ENCODE measurements at regions not wholly inside any gene's neighbourhood (a gene's known extent, or its start where the extent isn't known, plus 50 kb on each side); places are given as distances from the start of the nearest gene placed in this dataset.

DNA sequence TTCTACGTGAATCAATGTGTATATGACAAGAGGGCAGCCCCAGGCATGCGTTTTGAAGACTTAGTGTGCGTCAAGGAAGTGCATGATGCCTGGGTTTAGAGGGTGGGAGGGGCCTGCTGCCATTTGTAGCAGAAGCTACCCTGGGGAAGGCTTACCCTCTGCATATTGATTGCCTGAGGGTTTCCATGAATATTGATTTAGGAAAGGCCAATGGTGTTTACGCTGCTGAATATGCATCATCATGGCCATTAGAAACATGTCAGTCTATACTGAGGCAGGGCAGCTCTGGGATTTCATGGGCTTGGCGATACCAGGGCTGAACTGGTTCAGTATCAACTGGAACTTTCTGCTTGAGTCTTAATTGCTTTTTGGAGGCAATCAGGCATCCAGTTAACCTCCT lies 259.3 kb downstream of the DCDC2C start:
- DNase-seq = no peak

DNA sequence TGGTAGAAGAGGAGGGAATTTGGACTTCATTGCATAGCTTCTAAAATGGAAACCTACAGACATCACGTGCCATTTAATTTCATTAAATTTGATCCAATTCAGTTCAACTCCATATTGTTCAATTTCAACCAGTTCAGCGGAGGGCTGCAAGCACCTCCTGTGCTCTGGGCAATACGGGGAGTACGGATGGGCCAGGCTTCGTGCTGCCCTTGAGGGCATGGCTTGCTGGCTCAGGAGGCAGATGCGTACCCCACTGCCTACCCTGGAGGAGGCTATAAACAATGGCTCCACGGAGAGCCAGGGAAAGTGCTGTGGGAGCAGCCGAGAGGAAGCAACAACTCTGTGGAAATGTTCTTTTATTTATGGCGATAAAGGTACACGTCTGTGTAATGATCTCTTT lies 261.8 kb downstream of the DCDC2C start:
- no peak for DNase-seq

DNA sequence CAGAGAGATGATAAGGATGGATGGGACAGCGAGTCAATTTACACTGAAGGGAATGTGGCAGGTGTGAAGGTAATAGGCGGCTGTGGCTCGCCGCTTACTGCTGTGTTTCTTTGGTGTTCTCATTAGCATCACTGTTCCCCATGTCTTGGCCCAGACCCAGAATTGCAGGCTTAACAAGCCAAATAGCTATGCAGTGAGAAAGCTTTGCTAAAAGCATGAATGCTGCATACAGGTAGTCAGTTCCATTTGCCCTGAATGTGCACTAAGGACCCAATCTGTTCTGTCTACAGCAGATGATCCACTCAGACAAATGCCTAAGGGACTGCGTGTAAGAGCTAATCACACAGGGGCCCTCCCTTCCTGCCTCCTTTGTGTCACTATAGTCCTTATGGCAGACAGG lies 262.6 kb downstream of the DCDC2C start:
- no peak for DNase-seq

DNA sequence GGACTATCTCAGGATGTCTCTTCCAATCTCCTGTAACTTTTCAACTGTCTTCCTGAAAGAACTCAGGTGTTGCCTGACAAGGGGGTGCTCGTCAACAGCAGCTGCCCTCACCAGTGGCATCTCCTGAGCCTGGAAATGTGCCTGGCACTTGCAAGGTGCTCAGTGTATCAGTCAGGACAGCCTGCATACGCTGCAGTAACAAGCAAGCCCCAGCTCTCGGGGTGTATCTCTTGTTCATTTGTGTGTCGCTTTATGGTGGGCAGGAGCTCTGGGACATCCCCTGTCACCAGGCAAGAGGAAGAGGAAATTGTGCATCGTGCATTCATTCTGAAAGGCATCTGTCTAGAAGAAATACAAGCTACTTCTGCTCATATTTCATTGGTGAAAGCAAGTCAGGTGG lies 263.1 kb downstream of the DCDC2C start:
- DNase-seq = no peak

DNA sequence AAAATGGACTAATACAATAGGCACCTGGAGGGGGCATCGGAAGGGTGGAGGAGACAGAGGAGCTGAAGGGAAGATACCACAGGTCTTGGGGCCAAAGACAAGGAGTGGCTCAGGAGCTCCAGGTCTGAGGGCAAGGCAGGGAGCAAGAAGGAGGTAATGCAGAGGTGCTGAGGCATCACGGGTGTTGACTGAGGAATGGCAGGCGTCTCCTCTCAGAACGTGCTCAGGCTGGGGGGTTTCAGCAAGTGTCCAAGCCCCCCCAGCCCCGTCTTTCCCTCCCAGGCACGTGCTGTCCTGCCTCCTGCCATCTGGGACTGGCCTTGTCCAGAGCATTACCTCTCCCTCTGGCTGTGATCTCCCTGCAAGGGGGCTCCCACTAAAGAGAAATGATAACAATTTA lies 265.4 kb downstream of the DCDC2C start:
- no peak for DNase-seq

DNA sequence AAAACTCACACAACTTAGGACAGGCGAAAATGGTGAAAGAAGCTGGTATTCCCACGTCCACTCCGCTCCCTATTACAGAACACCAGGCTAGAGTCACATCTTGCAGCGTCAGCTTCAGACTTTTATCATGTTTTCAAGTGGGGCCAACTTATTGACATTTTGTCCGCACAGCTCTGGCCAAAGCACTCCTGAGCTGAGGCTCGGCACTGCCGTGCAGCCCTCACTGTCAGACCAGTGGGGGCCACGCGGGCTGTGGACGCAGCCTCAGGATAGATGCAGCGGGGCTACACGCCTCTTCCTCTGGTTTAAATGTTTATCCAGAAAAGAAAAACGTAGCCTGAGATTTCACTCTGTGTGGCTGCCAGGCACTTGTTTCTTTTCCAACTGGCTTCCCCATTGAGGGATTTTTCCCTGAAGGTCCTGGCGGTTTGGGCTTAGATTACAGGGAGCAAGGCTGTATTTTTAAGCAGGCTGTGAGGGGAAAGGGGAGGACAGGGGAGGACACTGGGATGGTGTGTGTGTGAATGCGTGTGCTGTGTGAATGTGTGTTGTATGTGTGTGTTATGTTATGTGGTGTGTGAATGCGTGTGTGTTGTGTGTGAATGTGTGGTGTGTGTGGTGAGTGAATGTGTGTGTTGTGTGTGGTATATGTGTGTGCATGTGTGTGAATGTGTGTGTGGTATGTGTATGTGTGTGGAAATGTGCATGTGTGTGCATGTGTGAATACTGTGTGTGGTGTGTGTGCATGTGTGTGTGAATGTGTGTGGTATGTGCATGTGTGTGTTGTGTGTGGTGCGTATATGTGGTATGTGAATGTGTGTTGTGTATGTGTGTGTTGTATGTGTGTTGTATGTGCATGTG lies 267.6 kb downstream of the DCDC2C start:
- no peak for DNase-seq

DNA sequence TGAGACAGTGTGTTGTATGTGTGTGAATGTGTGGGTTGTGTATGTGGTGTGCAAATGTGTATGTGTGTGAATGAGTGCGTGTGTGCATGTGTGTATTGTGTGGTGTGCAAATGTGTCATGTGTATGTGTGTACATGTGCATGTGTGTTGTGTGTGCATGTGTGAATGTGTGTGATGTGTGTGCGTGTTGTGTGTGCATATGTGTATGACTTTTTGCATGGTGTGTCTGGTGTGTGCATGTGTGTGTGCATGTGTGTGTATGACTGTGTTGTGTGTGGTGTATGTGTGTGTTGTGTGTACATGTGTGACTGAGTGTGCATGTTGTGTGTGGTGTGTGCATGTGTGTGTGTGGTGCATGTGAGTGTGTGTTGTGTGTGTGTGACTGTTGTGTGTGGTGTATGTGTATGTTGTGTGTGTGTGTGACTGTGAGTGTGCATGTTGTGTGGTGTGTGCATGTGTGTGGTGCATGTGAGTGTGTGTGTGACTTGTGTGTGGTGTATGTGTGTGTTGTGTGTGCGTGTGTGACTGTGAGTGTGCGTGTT lies 268.3 kb downstream of the DCDC2C start:
- no peak for DNase-seq

DNA sequence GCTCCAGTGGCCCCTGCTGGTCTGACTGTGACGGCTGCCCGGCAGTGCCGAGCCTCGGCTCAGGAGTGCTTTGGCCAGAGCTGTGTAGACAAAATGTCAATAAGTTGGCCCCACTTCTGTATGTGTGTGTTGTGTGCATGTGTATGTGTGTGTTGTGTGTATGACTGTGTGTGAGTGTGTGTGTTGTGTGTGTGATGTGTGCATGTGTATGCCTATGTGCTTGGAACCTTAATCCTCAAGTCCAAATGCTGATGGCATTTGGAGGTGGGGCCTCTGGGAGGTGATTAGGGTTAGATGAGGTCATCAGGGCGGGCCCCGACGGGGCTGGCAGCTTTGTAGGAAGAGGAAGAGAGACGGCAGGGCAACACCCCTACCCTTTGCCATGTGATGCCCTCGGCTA lies 269.0 kb downstream of the DCDC2C start:
- no peak for DNase-seq

DNA sequence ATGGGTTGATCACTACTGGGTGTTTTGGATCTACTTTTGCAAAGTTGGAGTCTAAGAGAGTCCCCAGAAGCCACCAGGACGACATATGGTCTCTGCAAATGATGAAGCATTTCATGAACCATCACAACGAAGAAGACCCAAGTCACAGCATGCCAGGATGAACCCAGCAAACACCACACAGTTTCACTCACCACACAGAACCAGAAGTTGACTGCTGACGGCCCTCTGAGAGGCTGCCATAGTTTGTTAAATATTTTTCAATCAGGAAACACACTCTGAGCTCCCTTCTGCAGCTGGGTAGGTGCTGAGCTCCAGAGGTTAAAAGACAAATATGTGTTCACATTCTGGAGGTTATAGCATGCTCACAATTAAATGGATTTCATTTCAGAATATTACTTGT lies 271.4 kb downstream of the DCDC2C start:
- DNase-seq = no peak

DNA sequence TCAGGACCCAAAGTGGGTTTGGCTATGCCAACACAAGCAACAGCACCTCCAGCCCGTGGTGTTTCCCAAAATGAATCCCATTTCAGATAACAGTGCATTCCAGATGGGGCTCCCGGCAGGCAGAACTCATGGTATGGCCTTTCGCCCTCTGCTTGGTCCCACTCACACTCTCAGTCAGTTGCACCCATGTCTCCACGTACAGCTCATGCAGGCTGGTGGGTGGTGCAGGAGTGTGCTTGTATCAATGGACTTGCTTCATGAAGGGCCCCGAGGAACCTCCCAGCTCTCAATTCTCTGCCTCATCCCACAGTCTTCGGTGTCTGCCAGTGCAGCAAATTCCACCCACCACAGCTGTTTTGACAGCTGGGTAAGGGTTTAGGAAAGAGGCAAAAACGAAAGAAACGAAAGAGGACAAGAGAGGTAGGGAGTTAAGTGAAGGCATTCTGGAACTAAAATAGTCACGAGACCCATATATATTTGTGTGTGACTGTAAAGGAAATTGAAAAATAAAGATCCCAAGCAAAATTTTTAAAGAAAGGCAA lies 278.1 kb downstream of the DCDC2C start:
- no peak for DNase-seq

DNA sequence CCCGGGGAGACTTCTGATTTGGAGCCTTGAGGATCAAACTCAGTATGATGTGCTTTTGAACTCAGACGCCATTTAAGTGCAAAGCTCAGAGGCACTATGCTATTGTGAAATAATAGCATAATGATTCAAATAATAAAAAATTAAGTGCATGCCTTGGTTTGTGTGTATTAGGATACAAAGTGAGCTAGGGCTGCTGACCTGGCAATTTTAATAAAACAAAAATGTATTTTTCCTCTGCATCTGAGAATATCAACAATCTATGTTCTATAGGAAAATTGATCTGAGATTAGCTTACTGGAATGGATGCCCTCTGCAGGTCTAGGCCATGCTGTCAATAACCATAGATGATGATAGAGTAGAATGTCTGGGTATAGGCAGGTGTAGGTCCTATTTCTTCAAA lies 278.8 kb downstream of the DCDC2C start:
- no peak for DNase-seq

DNA sequence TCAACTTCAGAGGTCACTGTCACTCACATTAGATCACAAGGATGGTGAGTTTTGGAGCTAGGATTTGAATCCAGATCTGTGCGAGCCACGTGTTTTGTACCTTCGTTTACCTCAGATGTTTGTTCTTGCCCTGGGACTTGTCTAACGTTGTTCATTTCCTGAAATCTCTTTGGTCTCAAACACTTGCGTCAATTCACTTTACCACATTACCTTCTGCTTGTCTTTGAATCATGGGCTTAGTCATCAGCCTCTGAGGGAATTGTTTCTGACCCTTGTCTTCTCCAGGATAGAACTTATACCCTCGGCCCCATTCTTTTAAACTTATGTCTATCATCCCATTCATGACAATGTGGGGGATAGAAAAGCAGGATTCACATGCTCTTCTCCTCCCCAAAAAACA lies 282.7 kb downstream of the DCDC2C start:
- DNase-seq = no peak

DNA sequence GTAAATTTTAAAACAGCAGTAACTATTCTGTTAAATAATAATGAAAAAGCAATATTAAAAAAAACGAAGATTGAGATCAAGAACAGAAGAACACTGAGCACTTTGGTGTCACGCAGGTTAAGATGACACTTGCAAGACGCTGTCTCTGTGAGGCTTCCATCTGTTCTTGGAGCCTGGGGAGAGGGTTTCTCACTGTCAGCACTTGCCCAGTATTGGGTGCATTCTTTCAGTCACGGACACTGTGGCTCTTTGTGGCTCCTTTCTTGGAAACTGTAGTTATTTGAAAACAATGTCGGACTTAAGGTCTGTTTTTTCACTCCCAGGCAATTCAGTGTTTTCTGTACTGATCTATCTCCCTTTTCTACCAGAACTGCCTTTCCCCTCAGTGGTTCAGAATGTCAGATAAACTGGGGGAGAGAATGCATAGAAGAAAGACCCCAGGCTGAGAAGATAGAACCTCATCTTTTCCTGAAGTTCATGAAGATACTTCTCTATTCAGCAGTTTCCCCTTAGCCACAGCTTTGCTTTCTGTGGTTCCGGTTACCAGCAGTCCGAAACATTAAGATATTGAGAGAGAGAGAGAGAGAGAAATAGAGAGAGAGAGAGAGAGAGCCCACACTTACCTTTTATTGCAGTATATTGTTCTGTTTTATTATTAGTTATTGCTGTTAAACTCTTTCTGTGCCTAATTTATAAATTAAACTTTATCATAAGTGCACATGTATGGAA lies 283.3 kb downstream of the DCDC2C start:
- DNase-seq = no peak

DNA sequence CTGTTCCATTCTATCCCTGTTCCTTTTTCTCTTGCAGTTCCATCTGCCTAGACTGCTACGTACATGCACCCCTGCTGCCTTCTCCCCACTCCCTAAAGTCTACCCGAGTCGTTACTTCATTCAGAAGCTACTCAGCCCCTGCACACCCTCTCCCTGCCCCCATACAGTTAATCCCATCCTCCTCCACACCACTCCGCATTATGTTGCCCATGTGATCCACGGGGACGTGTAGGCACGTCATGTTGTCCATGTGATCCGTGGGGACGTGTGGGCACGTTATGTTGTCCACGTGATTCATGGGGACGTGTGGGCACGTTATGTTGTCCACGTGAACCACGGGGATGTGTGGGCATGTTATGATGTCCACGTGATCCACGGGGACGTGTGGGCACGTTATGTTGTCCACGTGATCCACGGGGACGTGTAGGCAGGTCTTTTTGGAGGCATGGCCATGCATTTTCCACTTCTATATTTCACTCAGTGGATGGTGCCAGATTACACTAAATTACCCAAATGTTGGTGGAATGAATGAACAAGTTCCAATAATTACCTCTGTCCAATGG lies 299.5 kb downstream of the DCDC2C start:
- DNase-seq = no peak

DNA sequence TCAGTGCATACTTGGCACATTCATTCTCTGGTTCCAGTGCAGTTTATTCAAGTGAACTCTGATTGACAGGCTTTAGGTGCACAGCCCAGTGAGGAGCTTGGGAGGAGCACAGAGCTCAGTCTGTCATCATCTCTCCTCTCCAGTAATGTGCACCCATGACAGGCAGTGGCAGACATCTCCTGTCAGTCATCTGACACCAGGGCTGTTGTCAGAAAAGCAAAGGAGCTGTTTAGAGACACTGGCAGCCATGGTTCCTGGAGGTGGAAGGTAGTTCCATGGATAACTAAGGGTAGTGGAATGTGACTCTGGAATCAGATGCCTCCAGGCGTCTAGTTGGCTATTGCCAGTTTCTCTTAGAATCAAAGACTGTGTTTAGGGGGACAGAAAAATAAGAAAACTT lies 308.8 kb downstream of the DCDC2C start:
- no peak for DNase-seq

DNA sequence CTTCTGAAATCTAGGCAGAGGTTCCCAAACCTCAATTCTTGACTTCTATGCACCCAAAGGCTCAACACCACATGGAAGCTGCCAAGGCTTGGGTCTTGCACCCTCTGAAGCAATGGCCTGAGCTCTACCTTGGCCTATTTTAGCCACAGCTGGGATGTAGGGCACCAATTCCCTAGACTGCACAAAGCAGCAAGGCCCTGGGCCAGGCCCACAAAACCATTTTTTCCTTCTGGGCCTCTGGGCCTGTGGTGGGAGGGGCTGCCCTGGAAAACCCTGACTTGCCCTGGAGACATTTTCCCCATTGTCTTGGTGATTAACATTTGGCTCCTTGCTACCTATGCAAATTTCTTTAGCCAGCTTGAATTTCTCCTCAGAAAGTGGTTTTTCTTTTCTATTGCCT lies 315.2 kb downstream of the DCDC2C start:
- DNase-seq = no peak

DNA sequence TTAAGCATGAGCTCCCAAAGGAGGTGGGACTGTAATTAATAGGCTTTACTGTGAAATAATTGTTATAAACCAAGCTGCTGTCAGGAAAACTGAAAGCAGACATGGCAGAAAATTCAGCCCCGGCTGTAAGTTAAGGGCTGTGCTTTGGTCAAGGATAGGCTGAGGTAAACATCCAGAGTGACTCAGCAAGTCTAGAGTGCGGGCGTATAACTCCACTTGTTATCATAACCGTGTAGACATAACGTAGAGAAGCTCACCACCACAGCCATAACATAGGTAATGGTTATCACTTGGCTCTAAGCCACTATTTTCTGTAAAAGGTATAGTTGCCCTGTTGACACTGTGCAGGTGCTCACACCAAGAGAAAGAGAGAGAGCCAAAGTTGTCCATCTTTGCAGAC lies 316.8 kb downstream of the DCDC2C start:
- peak; percentile 66 for DNase-seq

DNA sequence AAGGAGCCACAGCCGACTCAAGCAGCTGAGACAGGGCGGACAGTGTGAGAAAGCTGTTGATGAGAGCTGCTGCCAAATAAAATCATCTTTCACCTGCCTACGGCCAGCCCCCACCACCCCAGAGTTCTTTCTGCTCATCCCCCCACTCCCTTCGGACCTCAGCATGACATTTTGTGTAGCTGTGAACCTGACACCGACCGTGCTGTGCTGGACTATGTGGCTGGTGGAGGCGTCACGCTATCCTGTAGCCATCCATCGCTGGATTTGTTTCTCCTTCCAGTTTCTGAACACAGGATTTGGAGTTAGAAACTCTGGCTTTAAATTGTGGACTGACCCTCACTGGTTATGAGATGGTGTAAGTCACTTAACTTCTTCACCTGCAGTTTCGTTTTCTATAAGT lies 317.3 kb downstream of the DCDC2C start:
- DNase-seq = peak; percentile 53

DNA sequence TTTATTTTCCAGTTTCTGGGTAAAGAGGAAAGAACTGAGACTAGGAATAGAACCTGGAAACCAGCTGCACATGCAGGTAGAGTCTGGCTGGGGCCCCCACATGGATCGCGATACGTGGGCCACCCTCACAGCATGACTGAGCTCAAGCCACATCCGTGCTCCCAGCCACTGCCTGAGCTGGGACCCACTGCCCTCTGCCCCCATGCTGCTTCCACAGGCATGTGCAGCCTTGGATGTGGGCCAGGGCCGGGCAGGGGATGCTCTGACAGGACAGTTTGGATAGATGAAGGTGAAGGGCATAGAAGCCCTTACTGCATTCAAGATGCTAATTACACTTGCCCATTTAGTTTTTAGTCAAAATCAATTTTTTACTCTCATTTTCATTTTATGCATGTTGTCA lies 321.2 kb downstream of the DCDC2C start:
- no peak for DNase-seq

DNA sequence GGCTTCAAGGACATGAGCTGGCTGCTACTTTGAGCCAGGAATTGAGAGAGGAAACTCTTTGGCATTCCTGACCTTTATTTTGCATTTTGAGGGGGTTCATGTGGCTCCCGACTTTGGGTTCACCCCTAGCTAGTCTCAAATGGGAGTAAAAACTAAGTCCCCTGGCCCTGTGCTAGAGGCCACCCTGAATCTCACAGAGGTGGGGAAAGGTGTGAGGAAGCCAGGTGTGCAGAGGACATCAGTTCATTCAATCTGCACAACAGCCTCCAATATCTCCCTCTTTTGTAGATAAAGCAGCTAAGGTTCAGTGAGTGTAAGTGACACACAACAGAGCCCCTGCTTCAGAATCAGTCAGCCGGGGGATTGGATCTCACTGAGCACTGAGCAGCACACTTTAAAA lies 325.7 kb downstream of the DCDC2C start:
- DNase-seq = no peak

DNA sequence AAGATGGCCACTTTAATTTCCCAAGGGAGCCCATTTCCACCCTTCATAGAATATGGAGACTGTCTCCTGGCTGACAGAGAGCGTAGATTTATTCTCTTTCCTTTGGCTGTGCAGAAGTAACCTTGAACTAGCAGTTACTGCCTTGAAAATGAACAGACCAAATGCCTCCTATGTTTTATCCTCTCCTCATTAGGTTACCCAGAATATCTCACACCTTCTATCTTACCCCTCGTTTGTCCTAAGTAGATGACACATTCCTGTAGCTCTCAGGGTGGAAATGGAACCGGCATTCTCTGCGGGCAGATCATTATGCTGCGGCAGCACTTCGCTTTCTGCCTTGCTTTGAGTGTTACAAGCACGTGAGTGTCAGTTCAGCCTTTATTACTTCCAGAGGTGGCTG lies 336.5 kb downstream of the DCDC2C start:
- DNase-seq = no peak

DNA sequence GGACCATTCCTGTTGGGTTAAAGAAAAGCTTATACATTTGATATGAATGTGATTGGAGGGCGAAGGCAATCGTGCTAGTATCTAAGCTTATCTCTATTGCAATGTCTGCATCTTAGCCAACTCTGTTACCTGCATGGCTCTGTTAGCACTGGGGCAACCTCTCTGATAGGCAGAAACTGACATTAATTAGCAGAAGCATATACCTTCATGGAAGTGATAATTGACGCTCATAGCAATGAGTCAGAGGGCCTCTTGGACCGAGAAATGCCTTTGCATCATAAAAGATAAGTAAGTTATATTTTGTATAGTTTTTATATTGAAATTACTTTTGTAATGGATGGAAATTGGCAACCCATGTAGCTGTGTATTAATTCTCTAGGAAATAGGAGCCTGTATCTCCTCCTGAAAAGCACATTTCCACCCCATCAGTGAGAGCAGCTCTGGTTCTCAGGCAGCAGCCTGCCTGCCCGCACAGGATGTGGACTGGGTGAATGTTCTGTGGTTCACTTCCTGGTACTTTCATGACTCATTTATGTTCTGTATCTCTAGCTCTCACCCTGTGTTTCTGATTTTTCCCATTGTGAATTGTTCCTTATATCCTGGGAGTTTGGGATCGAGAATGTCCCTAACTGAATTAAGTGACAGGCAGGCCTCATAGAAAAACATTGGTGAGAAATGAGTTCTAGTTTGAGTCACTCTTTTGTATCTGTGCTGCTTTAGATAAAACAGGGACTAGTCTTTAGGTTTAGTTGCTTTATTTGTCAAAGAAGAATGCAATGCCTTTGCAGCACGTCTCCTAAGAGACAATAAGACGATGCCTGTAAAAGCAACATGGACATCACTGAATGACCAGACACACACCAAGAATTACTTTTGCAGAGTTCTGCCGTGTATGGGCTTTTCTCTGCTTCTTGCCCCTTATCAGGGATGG lies 344.9 kb downstream of the DCDC2C start:
- no peak for DNase-seq

DNA sequence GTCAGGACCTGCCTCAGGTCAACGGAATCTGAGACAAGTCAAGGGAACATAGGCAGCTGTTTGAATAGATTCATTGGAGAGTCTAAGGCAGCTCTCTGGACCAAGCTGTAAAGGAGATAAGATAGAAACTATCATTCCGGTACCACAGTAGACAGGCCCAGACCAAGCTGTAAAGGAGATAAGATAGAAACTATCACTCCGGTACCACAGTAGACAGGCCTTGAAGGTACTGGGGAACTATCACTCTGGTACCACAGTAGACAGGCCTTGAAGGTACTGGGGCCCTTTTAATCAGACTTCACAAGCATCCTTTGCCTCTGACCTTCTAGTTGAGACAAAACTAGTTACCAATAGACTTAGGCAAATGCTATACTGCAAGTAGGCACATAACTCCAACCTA lies 346.1 kb downstream of the DCDC2C start:
- DNase-seq = no peak
